Epithelial cell of esophagus (primary cell): ENCODE measurements at regions not wholly inside any gene's neighbourhood (a gene's known extent, or its start where the extent isn't known, plus 50 kb on each side); places are given as distances from the start of the nearest gene placed in this dataset.

Experiments used
- DNase-seq: peaks from one replicate; pipeline ENCODE4 v3.0.0; 2010; ENCODE audit warnings: low read depth
- H3K4me3 ChIP-seq: 2 replicates; pipeline ENCODE4 v1.5.1; 2011; ENCODE audit warnings: mild to moderate bottlenecking, low read length, control low read depth
- CTCF ChIP-seq: IDR thresholded peaks from 2 replicates; pipeline ENCODE4 v1.5.1; 2011; ENCODE audit warnings: low read depth, mild to moderate bottlenecking, low read length, control low read depth, inconsistent platforms; ENCODE audit not compliant: insufficient read depth; ENCODE audit errors: missing control alignments

DNA sequence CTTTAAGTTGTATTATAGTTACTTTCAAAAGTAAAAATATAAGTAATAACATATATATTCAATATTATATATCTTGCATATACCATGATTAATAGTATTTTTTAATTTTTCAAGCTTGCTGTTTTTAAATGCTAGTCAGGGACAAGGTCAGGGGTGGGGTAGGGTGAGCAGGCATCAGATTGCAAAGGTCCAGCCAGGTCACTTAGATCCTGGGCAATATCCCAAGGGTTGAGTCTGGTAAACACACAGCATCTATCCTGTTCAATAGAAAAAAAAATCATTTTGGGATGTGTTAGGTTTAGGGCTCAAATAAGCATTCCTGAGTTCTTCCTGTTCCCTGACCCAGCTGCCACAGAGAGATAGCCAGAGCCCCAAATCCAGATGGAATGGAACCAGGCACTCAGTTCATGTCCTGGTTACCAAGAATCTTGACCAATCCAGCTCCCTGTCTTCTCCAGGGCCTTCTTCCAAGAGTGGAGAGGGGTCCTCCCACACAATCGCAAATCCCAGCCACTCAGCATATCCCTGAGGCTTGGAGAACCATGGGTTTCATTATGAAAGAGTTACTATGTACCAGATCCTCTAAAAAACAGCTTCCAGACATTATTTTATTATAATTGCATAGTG lies 134.9 kb upstream of the TOP1 start:
- H3K4me3 ChIP-seq = no peak overlapping the region
- DNase-seq = no peak
- no peak for TF ChIP-seq CTCF

DNA sequence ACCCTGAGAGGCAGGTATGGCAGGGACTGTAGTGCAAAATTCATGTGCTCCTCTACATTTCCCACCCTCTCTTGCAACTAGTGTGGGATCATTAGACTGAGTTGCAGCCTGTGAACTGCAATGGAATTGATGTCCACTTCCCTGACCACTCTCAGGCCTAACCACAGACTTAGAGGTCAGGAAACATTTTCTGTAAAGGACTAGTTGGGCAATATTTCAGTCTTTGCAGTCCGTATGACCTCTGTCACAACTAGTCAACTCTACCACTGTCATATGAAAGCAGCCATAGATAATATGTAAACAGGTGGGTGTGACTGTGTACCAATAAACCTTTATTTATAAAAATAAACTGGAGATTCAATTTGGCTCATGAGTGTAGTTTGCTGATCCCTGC lies 134.4 kb upstream of the TOP1 start:
- no peak for TF ChIP-seq CTCF
- DNase-seq = no peak
- H3K4me3 ChIP-seq = no peak overlapping the region

DNA sequence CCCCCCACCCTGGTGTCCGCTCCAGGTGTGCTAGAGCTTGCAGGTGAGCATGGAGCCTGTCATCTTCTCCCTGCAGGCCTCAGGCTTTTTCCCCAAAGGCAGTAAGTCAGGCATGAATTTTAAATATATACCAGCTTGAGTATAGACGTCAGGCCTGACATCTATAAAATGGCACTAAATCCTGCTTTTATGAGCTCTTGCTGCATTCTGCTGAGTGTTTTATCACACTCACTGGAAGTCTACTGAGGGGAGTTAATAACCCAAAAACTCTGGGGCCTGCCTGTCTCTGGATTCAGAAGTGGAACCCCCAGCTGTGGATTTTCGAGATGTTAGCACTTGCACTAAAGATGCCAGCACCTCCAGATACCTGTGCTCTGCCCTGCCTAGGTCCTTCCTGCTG lies 133.4 kb upstream of the TOP1 start:
- no peak overlapping the region for H3K4me3 ChIP-seq
- no peak for TF ChIP-seq CTCF
- DNase-seq = no peak

DNA sequence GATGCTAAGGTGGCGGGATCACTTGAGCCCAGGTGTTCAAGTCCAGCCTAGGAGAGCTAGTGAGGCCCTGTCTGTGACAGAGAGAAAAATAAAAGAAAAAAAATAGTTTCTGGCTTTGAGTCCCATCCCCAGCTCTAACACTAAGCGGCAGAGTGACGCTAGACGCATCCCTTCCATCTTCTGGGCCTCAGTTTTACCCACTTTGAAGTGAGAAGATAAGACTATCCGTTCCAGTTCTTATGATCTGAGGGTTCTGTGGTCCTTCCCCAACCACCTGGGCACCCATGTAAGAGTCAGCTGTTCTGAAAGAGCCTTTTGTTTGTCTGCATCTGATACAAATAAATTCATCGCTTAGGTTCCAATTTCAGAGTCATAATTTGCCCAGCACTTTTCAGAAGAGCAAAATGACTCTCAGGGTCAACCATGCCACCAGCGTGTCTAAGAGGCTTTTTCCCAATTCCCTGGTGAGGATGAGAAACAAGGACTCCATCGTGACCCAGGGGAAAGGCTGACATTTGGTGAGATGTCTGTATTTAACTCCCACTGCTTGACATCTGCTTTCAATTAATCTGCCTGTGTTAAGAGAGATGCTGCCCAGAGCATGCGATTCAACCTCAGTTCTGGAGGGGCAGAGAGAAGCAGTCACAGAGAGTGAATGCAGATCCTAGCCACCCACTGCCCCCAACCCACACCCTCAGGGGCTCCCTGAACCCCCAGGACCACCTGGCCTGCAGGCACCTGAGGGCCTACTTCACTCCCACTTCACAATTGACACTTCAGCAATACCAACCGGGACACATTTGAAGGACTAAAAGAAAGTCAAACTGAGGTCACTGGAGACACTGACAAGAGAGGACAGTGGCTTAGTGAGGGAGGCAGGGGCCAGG lies 131.6 kb upstream of the TOP1 start:
- H3K4me3 ChIP-seq = no peak overlapping the region
- no peak for DNase-seq
- TF ChIP-seq CTCF = no peak

DNA sequence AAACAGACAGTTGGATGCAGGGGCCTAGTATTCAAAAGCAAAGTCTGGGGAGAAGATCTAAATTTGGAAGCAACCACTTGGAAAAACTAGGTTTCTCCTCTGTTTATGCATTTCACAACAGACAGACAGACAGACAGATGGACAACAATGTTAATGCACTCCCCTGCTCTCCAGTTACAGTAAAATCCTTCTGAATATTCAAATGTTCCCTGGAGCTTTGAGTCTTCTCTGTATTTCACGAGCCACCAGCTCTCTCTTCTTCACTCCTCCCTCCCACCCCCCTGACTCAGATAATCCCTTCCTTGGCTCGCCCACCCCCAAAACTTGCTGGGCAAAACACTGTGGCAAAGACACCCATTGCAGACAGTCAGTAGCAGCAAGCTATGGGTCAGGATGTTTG lies 129.3 kb upstream of the TOP1 start:
- no peak for TF ChIP-seq CTCF
- no peak for DNase-seq

GRCh38 chr20:40900666-40901215 lies 127.9 kb upstream of the TOP1 start:
- no peak for TF ChIP-seq CTCF
- no peak for DNase-seq
- no peak overlapping the region for H3K4me3 ChIP-seq

More for the DNA sequence above, 129.3 kb upstream of the TOP1 start:
- H3K4me3 ChIP-seq = no peak overlapping the region
